WTC11 (cell line): ENCODE measurements at regions not wholly inside any gene's neighbourhood (a gene's known extent, or its start where the extent isn't known, plus 50 kb on each side); places are given as distances from the start of the nearest gene placed in this dataset.

ENCODE experiments used
- CTCF ChIP-seq: fragments of 200-600 bp; IDR thresholded peaks from 2 replicates; pipeline ENCODE4 v1.8.0; 2022; ENCODE audit warnings: antibody characterized with exemption
- FOXP4 ChIP-seq: sonication (generic); formaldehyde crosslinking; IDR thresholded peaks from 2 replicates; pipeline ENCODE4 v1.8.0; 2022; ENCODE audit warnings: mild to moderate bottlenecking, missing genetic modification reagents
- MAX ChIP-seq: sonication (generic); formaldehyde crosslinking; IDR thresholded peaks from 2 replicates; pipeline ENCODE4 v1.8.0; 2022; ENCODE audit warnings: mild to moderate bottlenecking, missing genetic modification reagents
- ZNF423 ChIP-seq: fragments of 250-450 bp; sonication (Bioruptor Pico); IDR thresholded peaks from 2 replicates; pipeline ENCODE4 v2.1.2; 2022; ENCODE audit warnings: mild to moderate bottlenecking, moderate library complexity
- ZNF532 ChIP-seq: fragments of 250-450 bp; sonication (Bioruptor Pico); IDR thresholded peaks from 2 replicates; pipeline ENCODE4 v1.9.0; 2021; ENCODE audit warnings: mild to moderate bottlenecking, borderline replicate concordance

GRCh38 chr13:22031702-22032286 lies 360.9 kb downstream of the FGF9 start:
- TF ChIP-seq CTCF (no peak), MAX (no peak), FOXP4 (CRISPR knock-in tag) (no peak), ZNF532 (CRISPR knock-in tag) (no peak), ZNF423 (CRISPR knock-in tag) (no peak)
